Caco-2 (cell line): ENCODE measurements at regions not wholly inside any gene's neighbourhood (a gene's known extent, or its start where the extent isn't known, plus 50 kb on each side); places are given as distances from the start of the nearest gene placed in this dataset.

Experiments used
- BruUV-seq: library from RNA; stranded (reverse); fragments of 400-500 nt; replicated peaks from 2 replicates; lab custom pipeline; 2021; lab: Mats Ljungman, UMichigan
- CTCF ChIA-PET: fragments of 300-600 bp; sonication (Branson Sonifier 250); formaldehyde crosslinking; loops from one replicate; lab custom pipeline; 2022; ENCODE audit warnings: antibody characterized with exemption; lab: Charles Lee
- POLR2A ChIA-PET: fragments of 300-600 bp; sonication (Branson Sonifier 250); formaldehyde crosslinking; loops from one replicate; lab custom pipeline; 2022; ENCODE audit warnings: antibody characterized with exemption; lab: Charles Lee
- DNase-seq, 2 experiments: peaks; one replicate each; pipeline versions ENCODE4 v3.0.0 to v3.0.0-alpha.2; 2020 to 2022
- H3K27me3 ChIP-seq: replicated peaks from 2 replicates; pipeline ENCODE4 v1.6.0; 2011; ENCODE audit warnings: low read length; ENCODE audit not compliant: control insufficient read depth, insufficient read depth
- H3K36me3 ChIP-seq: 2 replicates; pipeline ENCODE4 v1.5.1; 2011; ENCODE audit warnings: low read length; ENCODE audit not compliant: control insufficient read depth, insufficient read depth
- H3K4me1 ChIP-seq: fragments of 250-450 bp; sonication (Bioruptor Pico); 2 replicates; pipeline ENCODE4 v1.5.1; 2020; ENCODE audit warnings: mild to moderate bottlenecking
- H3K4me3 ChIP-seq: 2 replicates; pipeline ENCODE4 v1.5.1; 2011; ENCODE audit warnings: low read depth, mild to moderate bottlenecking, control low read depth, low read length
- H3K9me3 ChIP-seq: fragments of 250-450 bp; sonication (Bioruptor Pico); 2 replicates; pipeline ENCODE4 v1.5.1; 2020; ENCODE audit warnings: mild to moderate bottlenecking, moderate library complexity
- H3K27ac Mint-ChIP-seq: one replicate; pipeline ENCODE4 v1.8.0; 2022; ENCODE audit warnings: mixed read lengths; ENCODE audit not compliant: unreplicated experiment
- H3K27me3 Mint-ChIP-seq: one replicate; pipeline ENCODE4 v1.8.0; 2022; ENCODE audit warnings: mixed read lengths; ENCODE audit not compliant: insufficient read depth, unreplicated experiment
- H3K36me3 Mint-ChIP-seq: one replicate; pipeline ENCODE4 v1.8.0; 2022; ENCODE audit warnings: mild to moderate bottlenecking, mixed read lengths; ENCODE audit not compliant: insufficient read depth, unreplicated experiment
- H3K4me1 Mint-ChIP-seq: one replicate; pipeline ENCODE4 v1.8.0; 2022; ENCODE audit warnings: low read depth, mixed read lengths; ENCODE audit not compliant: unreplicated experiment
- H3K4me3 Mint-ChIP-seq: one replicate; pipeline ENCODE4 v1.8.0; 2022; ENCODE audit warnings: mild to moderate bottlenecking, moderate library complexity, mixed read lengths; ENCODE audit not compliant: unreplicated experiment
- H3K9me3 Mint-ChIP-seq: one replicate; pipeline ENCODE4 v1.8.0; 2022; ENCODE audit warnings: mixed read lengths; ENCODE audit not compliant: unreplicated experiment
- CTCF ChIP-seq, 2 experiments: fragments of 200-600 bp in 1 of 2; IDR thresholded peaks; 1 replicate in 1 of 2; 2 replicates in 1 of 2; pipeline versions ENCODE4 v1.5.1 to v1.8.0; 2011 to 2022; ENCODE audit warnings: antibody characterized with exemption in 1 of 2, control low read depth in 1 of 2, inconsistent platforms in 1 of 2, low read depth in 1 of 2, low read length in 1 of 2, mild to moderate bottlenecking in 1 of 2, moderate library complexity in 1 of 2; ENCODE audit not compliant: insufficient read depth in 1 of 2, severe bottlenecking in 1 of 2, unreplicated experiment in 1 of 2
- intact Hi-C: fragments of 100-400 bp; cut with micrococcal nuclease; formaldehyde crosslinking; loops from one replicate; pipeline ENCODE4 v1.10.0; 2022; ENCODE audit not compliant: unreplicated experiment

GRCh38 chr1:8163039-8163438 is 136.9 kb upstream of the ERRFI1 start:
- Mint-ChIP-seq H3K4me1 (peaks cover 11% of the 10 kb centered on the region), H3K27me3 (no peaks in the 10 kb centered on the region), H3K4me3 (no peak overlapping the region), H3K9me3 (peaks cover under 1% of the 10 kb centered on the region), H3K36me3 (no peaks in the 10 kb centered on the region), H3K27ac (no peak overlapping the region)
- Histone ChIP-seq H3K4me1 (peaks cover 6% of the 10 kb centered on the region; the same call in 1 of the 2 replicates), H3K9me3 (0 out of 2 replicates have a peak, but pooled peaks cover 3% of the 10 kb centered on the region), H3K36me3 (no peaks in the 10 kb centered on the region), H3K27me3 (no peaks in the 10 kb centered on the region), H3K4me3 (no peak overlapping the region)
- no peak for TF ChIP-seq CTCF (IDR thresholded peaks at IDR 0.05; ENCODE audit: insufficient read depth in 1 of 2, low read depth in 1 of 2, low read length in 1 of 2, severe bottlenecking in 1 of 2, unreplicated experiment in 1 of 2)
- intact Hi-C loops, result no loop called here
- ChIA-PET CTCF (no interaction called here), POLR2A (no interaction called here)
- BruUV-seq, result no TSS peak
- no peak for DNase-seq

- Mint-ChIP-seq H3K9me3 (peaks cover 9% of the 10 kb centered on the region), H3K27ac (peak overlapping the region; percentile 19), H3K36me3 (no peaks in the 10 kb centered on the region), H3K4me1 (peaks cover 11% of the 10 kb centered on the region), H3K4me3 (no peak overlapping the region), H3K27me3 (no peaks in the 10 kb centered on the region)
- ChIA-PET CTCF (interaction anchor here (0.6 kb wide), 1 partner anchor 14 kb away, joined by 3 read pairs; no protein-coding TSS in a partner anchor), POLR2A (no interaction called here)
- DNase-seq, result no peak
- no peak overlapping the region for H3K4me3 ChIP-seq
- TF ChIP-seq CTCF (IDR thresholded peaks at IDR 0.05; ENCODE audit: insufficient read depth in 1 of 2, low read depth in 1 of 2, low read length in 1 of 2, severe bottlenecking in 1 of 2, unreplicated experiment in 1 of 2), result no peak
- no peaks in the 10 kb centered on the region for H3K27me3 ChIP-seq
- peaks cover 2% of the 10 kb centered on the region; the same call in 1 of the 2 replicates for H3K4me1 ChIP-seq
- intact Hi-C loops, result no loop called here
- no TSS peak for BruUV-seq
- H3K9me3 ChIP-seq, result 0 out of 2 replicates have a peak, but pooled peaks cover 3% of the 10 kb centered on the region
- no peaks in the 10 kb centered on the region for H3K36me3 ChIP-seq
Observed at GRCh38 chr1:8162168-8162567, 136.1 kb upstream of the ERRFI1 start.

DNA sequence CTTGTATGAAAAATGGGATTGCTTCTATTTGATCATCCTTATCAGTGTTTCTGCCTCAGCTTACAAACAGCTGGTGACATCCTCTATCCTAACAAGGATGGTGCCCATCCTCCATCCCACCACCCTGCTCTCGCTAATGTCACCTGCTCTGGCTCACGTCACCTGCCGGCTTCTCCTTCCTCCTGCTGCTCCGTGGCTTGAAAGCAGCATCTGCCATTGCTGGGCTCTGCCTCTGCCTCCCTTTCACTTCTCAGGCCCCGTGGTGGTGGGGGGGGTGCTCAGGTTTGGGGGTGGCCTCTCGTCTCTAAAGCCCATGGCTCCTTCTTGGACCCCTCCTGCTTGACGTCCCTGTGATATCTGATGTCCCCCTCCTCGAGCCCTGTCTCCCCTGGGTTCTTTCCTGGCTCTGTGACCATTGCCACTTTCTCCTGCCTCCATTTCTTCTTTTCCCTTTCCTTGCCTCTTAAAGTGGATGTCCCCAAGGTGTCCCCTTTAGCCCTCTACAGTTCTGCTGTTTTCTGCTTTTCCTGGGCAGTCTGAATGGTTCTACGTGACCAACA is 135.5 kb upstream of the ERRFI1 start:
- Mint-ChIP-seq H3K4me1 (peaks cover 11% of the 10 kb centered on the region), H3K36me3 (no peaks in the 10 kb centered on the region), H3K27me3 (no peaks in the 10 kb centered on the region), H3K4me3 (no peak overlapping the region), H3K27ac (peak overlapping the region; percentile 19), H3K9me3 (peaks cover 9% of the 10 kb centered on the region)
- DNase-seq, result no peak
- TF ChIP-seq CTCF (IDR thresholded peaks at IDR 0.05; ENCODE audit: insufficient read depth in 1 of 2, low read depth in 1 of 2, low read length in 1 of 2, severe bottlenecking in 1 of 2, unreplicated experiment in 1 of 2), result no peak
- H3K4me3 ChIP-seq, result no peak overlapping the region
- ChIA-PET CTCF (interaction anchor here (0.6 kb wide), 1 partner anchor 14 kb away, joined by 3 read pairs; no protein-coding TSS in a partner anchor), POLR2A (no interaction called here)
- no TSS peak for BruUV-seq
- no peaks in the 10 kb centered on the region for H3K27me3 ChIP-seq
- intact Hi-C loops, result no loop called here
- no peaks in the 10 kb centered on the region for H3K36me3 ChIP-seq
- 0 out of 2 replicates have a peak, but pooled peaks cover 3% of the 10 kb centered on the region for H3K9me3 ChIP-seq
- H3K4me1 ChIP-seq, result no peaks in the 10 kb centered on the region; the same call in 1 of the 2 replicates
